VCaP (cell line): ENCODE measurements at regions not wholly inside any gene's neighbourhood (a gene's known extent, or its start where the extent isn't known, plus 50 kb on each side); places are given as distances from the start of the nearest gene placed in this dataset.

ENCODE experiments used
- H3K27ac ChIP-seq: fragments of 450-650 bp; 2 replicates; pipeline ENCODE4 v1.5.1; 2017
- TF ChIP-seq, protein P1 (sequence below): fragments of 450-650 bp; conservative IDR thresholded peaks from 2 replicates; pipeline ENCODE4 v1.5.1; 2017; ENCODE audit warnings: mild to moderate bottlenecking, moderate library complexity

GRCh38 chr1:57479471-57479870, 55.6 kb upstream of the DAB1 start:
- H3K27ac ChIP-seq: no peak overlapping the region
- TF ChIP-seq, protein P1, sequence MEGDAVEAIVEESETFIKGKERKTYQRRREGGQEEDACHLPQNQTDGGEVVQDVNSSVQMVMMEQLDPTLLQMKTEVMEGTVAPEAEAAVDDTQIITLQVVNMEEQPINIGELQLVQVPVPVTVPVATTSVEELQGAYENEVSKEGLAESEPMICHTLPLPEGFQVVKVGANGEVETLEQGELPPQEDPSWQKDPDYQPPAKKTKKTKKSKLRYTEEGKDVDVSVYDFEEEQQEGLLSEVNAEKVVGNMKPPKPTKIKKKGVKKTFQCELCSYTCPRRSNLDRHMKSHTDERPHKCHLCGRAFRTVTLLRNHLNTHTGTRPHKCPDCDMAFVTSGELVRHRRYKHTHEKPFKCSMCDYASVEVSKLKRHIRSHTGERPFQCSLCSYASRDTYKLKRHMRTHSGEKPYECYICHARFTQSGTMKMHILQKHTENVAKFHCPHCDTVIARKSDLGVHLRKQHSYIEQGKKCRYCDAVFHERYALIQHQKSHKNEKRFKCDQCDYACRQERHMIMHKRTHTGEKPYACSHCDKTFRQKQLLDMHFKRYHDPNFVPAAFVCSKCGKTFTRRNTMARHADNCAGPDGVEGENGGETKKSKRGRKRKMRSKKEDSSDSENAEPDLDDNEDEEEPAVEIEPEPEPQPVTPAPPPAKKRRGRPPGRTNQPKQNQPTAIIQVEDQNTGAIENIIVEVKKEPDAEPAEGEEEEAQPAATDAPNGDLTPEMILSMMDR: no peak

DNA sequence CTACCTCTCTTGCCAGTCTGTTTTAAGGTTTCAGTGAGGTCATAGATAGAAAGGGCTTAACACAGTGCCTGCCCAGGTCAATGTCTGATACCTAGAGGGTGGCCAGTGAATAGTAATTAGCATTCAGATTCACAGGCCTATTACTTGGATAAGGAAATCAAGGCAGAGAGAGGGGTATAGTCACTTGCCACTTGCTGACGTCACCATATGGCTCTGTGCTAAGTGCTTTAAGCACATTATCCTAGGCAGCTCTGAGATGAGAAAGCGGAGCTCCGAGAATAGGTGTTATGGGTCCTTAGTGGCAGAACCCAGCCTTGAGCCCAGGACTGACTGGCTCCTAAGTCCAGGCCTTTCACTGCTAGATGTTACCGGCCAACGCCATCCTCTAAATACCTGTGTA, 51.5 kb upstream of the DAB1 start:
- H3K27ac ChIP-seq: no peak overlapping the region
- TF ChIP-seq, protein P1: no peak

GRCh38 chr1:57474137-57474750, 50.4 kb upstream of the DAB1 start:
- H3K27ac ChIP-seq: no peak overlapping the region
- TF ChIP-seq, protein P1: no peak
